Activated T-helper 2 cell treated with anti-CD3 and anti-CD28 coated beads, Interferon-gamma antibody, Interleukin-2, Interleukin-4, amounts not matched to agents 10 μg/mL and 5 μg/mL and 100 μg/mL, durations not matched to agents 14 hours and 24 hours and 36 hours (primary cell): ENCODE measurements at regions not wholly inside any gene's neighbourhood (a gene's known extent, or its start where the extent isn't known, plus 50 kb on each side); places are given as distances from the start of the nearest gene placed in this dataset.

Experiments used
- DNase-seq: peaks from one replicate; pipeline ENCODE4 v3.0.0; 2021; ENCODE audit warnings: low spot score
- H3K27ac Mint-ChIP-seq: one replicate; pipeline ENCODE4 v1.8.0; 2021; ENCODE audit warnings: mixed read lengths
- H3K27me3 Mint-ChIP-seq: one replicate; pipeline ENCODE4 v1.8.0; 2021; ENCODE audit warnings: low read depth, mixed read lengths
- H3K36me3 Mint-ChIP-seq: one replicate; pipeline ENCODE4 v1.8.0; 2021; ENCODE audit warnings: low read depth, mixed read lengths
- H3K4me1 Mint-ChIP-seq: one replicate; pipeline ENCODE4 v1.8.0; 2021; ENCODE audit warnings: low read depth, mixed read lengths
- H3K4me3 Mint-ChIP-seq: one replicate; pipeline ENCODE4 v1.8.0; 2021; ENCODE audit warnings: low read depth, mild to moderate bottlenecking, moderate library complexity, mixed read lengths
- H3K9me3 Mint-ChIP-seq: one replicate; pipeline ENCODE4 v1.8.0; 2021; ENCODE audit warnings: mixed read lengths
- intact Hi-C: fragments of 100-400 bp; cut with micrococcal nuclease; formaldehyde crosslinking; loops from one replicate; pipeline ENCODE4 v1.15.1; 2023

- Mint-ChIP-seq H3K27ac (no peak overlapping the region), H3K27me3 (no peaks in the 10 kb centered on the region), H3K9me3 (no peaks in the 10 kb centered on the region), H3K36me3 (no peaks in the 10 kb centered on the region), H3K4me1 (peaks cover 4% of the 10 kb centered on the region), H3K4me3 (no peak overlapping the region)
- intact Hi-C loops, result no loop called here
- no peak for DNase-seq
Observed at GRCh38 chr4:89419111-89419695, 111.6 kb upstream of the GPRIN3 start.

GRCh38 chr4:89416960-89417359, 109.4 kb upstream of the GPRIN3 start:
- intact Hi-C loops, result no loop called here
- Mint-ChIP-seq H3K4me3 (no peak overlapping the region), H3K27me3 (no peaks in the 10 kb centered on the region), H3K4me1 (peaks cover 4% of the 10 kb centered on the region), H3K27ac (no peak overlapping the region), H3K36me3 (no peaks in the 10 kb centered on the region), H3K9me3 (no peaks in the 10 kb centered on the region)
- no peak for DNase-seq

- no peaks in the 10 kb centered on the region for H3K4me1 Mint-ChIP-seq
- H3K9me3 Mint-ChIP-seq, result no peaks in the 10 kb centered on the region
- intact Hi-C loops, result no loop called here
- H3K27ac Mint-ChIP-seq, result no peak overlapping the region
- DNase-seq, result no peak
- H3K27me3 Mint-ChIP-seq, result no peaks in the 10 kb centered on the region
- H3K4me3 Mint-ChIP-seq, result no peak overlapping the region
- no peaks in the 10 kb centered on the region for H3K36me3 Mint-ChIP-seq
Observed at GRCh38 chr4:89413518-89413917, 105.9 kb upstream of the GPRIN3 start.

- peaks cover 1% of the 10 kb centered on the region for H3K4me1 Mint-ChIP-seq
- no peak for DNase-seq
- no peak overlapping the region for H3K4me3 Mint-ChIP-seq
- H3K36me3 Mint-ChIP-seq, result no peaks in the 10 kb centered on the region
- H3K27ac Mint-ChIP-seq, result no peak overlapping the region
- H3K27me3 Mint-ChIP-seq, result no peaks in the 10 kb centered on the region
- H3K9me3 Mint-ChIP-seq, result peaks cover 3% of the 10 kb centered on the region
- intact Hi-C loops, result no loop called here
Observed at GRCh38 chr4:89411539-89412309, 104.1 kb upstream of the GPRIN3 start.

GRCh38 chr4:89410687-89411086, 103.1 kb upstream of the GPRIN3 start:
- H3K4me1 Mint-ChIP-seq, result peaks cover 1% of the 10 kb centered on the region
- intact Hi-C loops, result no loop called here
- H3K4me3 Mint-ChIP-seq, result no peak overlapping the region
- H3K27me3 Mint-ChIP-seq, result peaks cover 2% of the 10 kb centered on the region
- H3K36me3 Mint-ChIP-seq, result no peaks in the 10 kb centered on the region
- no peak overlapping the region for H3K27ac Mint-ChIP-seq
- peaks cover 3% of the 10 kb centered on the region for H3K9me3 Mint-ChIP-seq
- no peak for DNase-seq

- H3K36me3 Mint-ChIP-seq, result no peaks in the 10 kb centered on the region
Observed at GRCh38 chr4:89404530-89404929, 96.9 kb upstream of the GPRIN3 start.

GRCh38 chr4:89403826-89404225, 96.2 kb upstream of the GPRIN3 start:
- no peaks in the 10 kb centered on the region for H3K36me3 Mint-ChIP-seq
- peaks cover 3% of the 10 kb centered on the region for H3K9me3 Mint-ChIP-seq
- no peak for DNase-seq
- no peak overlapping the region for H3K27ac Mint-ChIP-seq
- no peak overlapping the region for H3K4me3 Mint-ChIP-seq
- peaks cover 1% of the 10 kb centered on the region for H3K4me1 Mint-ChIP-seq
- intact Hi-C loops, result no loop called here
- peaks cover 2% of the 10 kb centered on the region for H3K27me3 Mint-ChIP-seq

More at GRCh38 chr4:89404530-89404929, 96.9 kb upstream of the GPRIN3 start:
- Mint-ChIP-seq H3K9me3 (peaks cover 3% of the 10 kb centered on the region), H3K27me3 (peaks cover 2% of the 10 kb centered on the region), H3K27ac (no peak overlapping the region), H3K4me3 (no peak overlapping the region), H3K4me1 (peaks cover 1% of the 10 kb centered on the region)
- intact Hi-C loops, result no loop called here
- no peak for DNase-seq

GRCh38 chr4:89400287-89401035, 92.9 kb upstream of the GPRIN3 start:
- H3K36me3 Mint-ChIP-seq, result no peaks in the 10 kb centered on the region
- no peaks in the 10 kb centered on the region for H3K9me3 Mint-ChIP-seq
- no peak for DNase-seq
- H3K4me3 Mint-ChIP-seq, result no peak overlapping the region
- H3K4me1 Mint-ChIP-seq, result no peaks in the 10 kb centered on the region
- no peak overlapping the region for H3K27ac Mint-ChIP-seq
- intact Hi-C loops, result no loop called here
- no peaks in the 10 kb centered on the region for H3K27me3 Mint-ChIP-seq

- intact Hi-C loops, result no loop called here
- no peaks in the 10 kb centered on the region for H3K36me3 Mint-ChIP-seq
- no peaks in the 10 kb centered on the region for H3K27me3 Mint-ChIP-seq
- H3K4me1 Mint-ChIP-seq, result no peaks in the 10 kb centered on the region
- no peak overlapping the region for H3K4me3 Mint-ChIP-seq
- no peaks in the 10 kb centered on the region for H3K9me3 Mint-ChIP-seq
- no peak overlapping the region for H3K27ac Mint-ChIP-seq
- DNase-seq, result no peak
Observed at GRCh38 chr4:89398644-89399043, 91.0 kb upstream of the GPRIN3 start.

- Mint-ChIP-seq H3K27me3 (no peaks in the 10 kb centered on the region), H3K4me1 (no peaks in the 10 kb centered on the region), H3K36me3 (no peaks in the 10 kb centered on the region), H3K4me3 (no peak overlapping the region), H3K9me3 (no peaks in the 10 kb centered on the region), H3K27ac (no peak overlapping the region)
- intact Hi-C loops, result no loop called here
- DNase-seq, result no peak
Observed at GRCh38 chr4:89398146-89398545, 90.5 kb upstream of the GPRIN3 start.

GRCh38 chr4:89397441-89397840, 89.8 kb upstream of the GPRIN3 start:
- intact Hi-C loops, result no loop called here
- no peaks in the 10 kb centered on the region for H3K36me3 Mint-ChIP-seq
- no peak overlapping the region for H3K4me3 Mint-ChIP-seq
- no peak overlapping the region for H3K27ac Mint-ChIP-seq
- H3K9me3 Mint-ChIP-seq, result no peaks in the 10 kb centered on the region
- H3K27me3 Mint-ChIP-seq, result no peaks in the 10 kb centered on the region
- no peak for DNase-seq
- H3K4me1 Mint-ChIP-seq, result no peaks in the 10 kb centered on the region

- intact Hi-C loops, result no loop called here
- no peaks in the 10 kb centered on the region for H3K36me3 Mint-ChIP-seq
- peaks cover 13% of the 10 kb centered on the region for H3K9me3 Mint-ChIP-seq
- no peaks in the 10 kb centered on the region for H3K4me1 Mint-ChIP-seq
- H3K27me3 Mint-ChIP-seq, result peaks cover 13% of the 10 kb centered on the region
- no peak for DNase-seq
- no peak overlapping the region for H3K4me3 Mint-ChIP-seq
- no peak overlapping the region for H3K27ac Mint-ChIP-seq
Observed at GRCh38 chr4:89382439-89382838, 74.8 kb upstream of the GPRIN3 start.

- no peak for DNase-seq
- Mint-ChIP-seq H3K9me3 (peaks cover 13% of the 10 kb centered on the region), H3K4me3 (no peak overlapping the region), H3K27ac (no peak overlapping the region), H3K27me3 (peaks cover 13% of the 10 kb centered on the region), H3K36me3 (no peaks in the 10 kb centered on the region), H3K4me1 (no peaks in the 10 kb centered on the region)
- intact Hi-C loops, result no loop called here
Observed at GRCh38 chr4:89380980-89381379, 73.4 kb upstream of the GPRIN3 start.
